GM18870 (cell line): ENCODE measurements at regions not wholly inside any gene's neighbourhood (a gene's known extent, or its start where the extent isn't known, plus 50 kb on each side); places are given as distances from the start of the nearest gene placed in this dataset.
"Not testable (repeated sequence)": the region's sequence is repeated elsewhere in the genome, so short reads cannot be mapped to it uniquely, and the experiment has no call there.

Source experiments
- ATAC-seq: cut with Tn5 transposase; IDR thresholded peaks from one replicate; pipeline ENCODE4 v1.9.1; 2021; ENCODE audit warnings: moderate library complexity; ENCODE audit not compliant: unreplicated experiment

GRCh38 chr5:97576956-97577355 lies 393.9 kb upstream of the RIOK2 start:
- ATAC-seq = no peak

GRCh38 chr5:97579977-97580376 lies 396.9 kb upstream of the RIOK2 start:
- ATAC-seq = not testable (repeated sequence)

- ATAC-seq = no peak
These were observed 397.7 kb upstream of the RIOK2 start for GRCh38 chr5:97580746-97581145.

GRCh38 chr5:97591781-97592180 lies 408.7 kb upstream of the RIOK2 start:
- no peak for ATAC-seq

GRCh38 chr5:97600486-97600885 lies 417.4 kb upstream of the RIOK2 start:
- ATAC-seq = no peak

GRCh38 chr5:97601651-97602050 lies 418.6 kb upstream of the RIOK2 start:
- ATAC-seq = no peak

- ATAC-seq = no peak
These were observed 423.5 kb upstream of the RIOK2 start for GRCh38 chr5:97606531-97606930.

GRCh38 chr5:97608501-97608900 lies 425.5 kb upstream of the RIOK2 start:
- ATAC-seq = no peak

GRCh38 chr5:97618721-97619120 lies 435.7 kb upstream of the RIOK2 start:
- ATAC-seq = no peak

- ATAC-seq = no peak
These were observed 440.4 kb upstream of the RIOK2 start for GRCh38 chr5:97623441-97623840.

GRCh38 chr5:97624886-97625285 lies 441.8 kb upstream of the RIOK2 start:
- ATAC-seq = no peak

GRCh38 chr5:97627272-97627671 lies 444.2 kb upstream of the RIOK2 start:
- ATAC-seq = no peak

- no peak for ATAC-seq
These were observed 445.0 kb upstream of the RIOK2 start for GRCh38 chr5:97628031-97628430.

GRCh38 chr5:97628807-97629206 lies 445.8 kb upstream of the RIOK2 start:
- no peak for ATAC-seq

- no peak for ATAC-seq
These were observed 446.2 kb upstream of the RIOK2 start for GRCh38 chr5:97629276-97629675.

- ATAC-seq = peak; percentile 91
These were observed 452.5 kb upstream of the RIOK2 start for GRCh38 chr5:97635553-97635952.

GRCh38 chr5:97636766-97637165 lies 453.7 kb upstream of the RIOK2 start:
- ATAC-seq = no peak

GRCh38 chr5:97641081-97641480 lies 458.0 kb upstream of the RIOK2 start:
- no peak for ATAC-seq

GRCh38 chr5:97644206-97644605 lies 461.2 kb upstream of the RIOK2 start:
- no peak for ATAC-seq

GRCh38 chr5:97644896-97645295 lies 461.8 kb upstream of the RIOK2 start:
- no peak for ATAC-seq

- ATAC-seq = no peak
These were observed 474.2 kb upstream of the RIOK2 start for GRCh38 chr5:97657239-97657638.

GRCh38 chr5:97658116-97658900 lies 475.3 kb upstream of the RIOK2 start:
- no peak for ATAC-seq

- no peak for ATAC-seq
These were observed 483.7 kb upstream of the RIOK2 start for GRCh38 chr5:97666783-97667182.
